Dedifferentiated amniotic fluid mesenchymal stem cell (primary cell): ENCODE measurements at regions not wholly inside any gene's neighbourhood (a gene's known extent, or its start where the extent isn't known, plus 50 kb on each side); places are given as distances from the start of the nearest gene placed in this dataset.
"Not testable (repeated sequence)": the region's sequence is repeated elsewhere in the genome, so short reads cannot be mapped to it uniquely, and the experiment has no call there.

ENCODE experiments used
- DNase-seq: peaks from one replicate; pipeline ENCODE4 v3.0.0-alpha.2; 2016; ENCODE audit errors: extremely low spot score

DNA sequence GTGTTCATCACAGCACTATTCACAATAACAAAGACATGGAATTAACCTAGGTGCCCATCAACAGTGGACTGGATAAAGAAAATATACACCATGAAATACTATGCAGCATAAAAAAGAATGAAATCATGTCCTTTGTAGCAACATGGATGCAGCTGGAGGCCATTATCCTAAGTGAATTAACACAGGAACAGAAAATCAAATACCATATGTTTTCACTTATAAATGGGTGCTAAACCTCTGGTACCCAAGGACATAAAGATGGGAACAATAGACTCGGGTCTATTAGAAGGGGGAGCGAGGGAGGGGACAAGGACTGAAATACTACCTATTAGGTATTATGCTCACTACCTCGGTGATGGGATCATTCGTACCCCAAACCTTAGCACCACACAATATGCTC lies 66.4 kb upstream of the PTPN13 start:
- DNase-seq = not testable (repeated sequence)

DNA sequence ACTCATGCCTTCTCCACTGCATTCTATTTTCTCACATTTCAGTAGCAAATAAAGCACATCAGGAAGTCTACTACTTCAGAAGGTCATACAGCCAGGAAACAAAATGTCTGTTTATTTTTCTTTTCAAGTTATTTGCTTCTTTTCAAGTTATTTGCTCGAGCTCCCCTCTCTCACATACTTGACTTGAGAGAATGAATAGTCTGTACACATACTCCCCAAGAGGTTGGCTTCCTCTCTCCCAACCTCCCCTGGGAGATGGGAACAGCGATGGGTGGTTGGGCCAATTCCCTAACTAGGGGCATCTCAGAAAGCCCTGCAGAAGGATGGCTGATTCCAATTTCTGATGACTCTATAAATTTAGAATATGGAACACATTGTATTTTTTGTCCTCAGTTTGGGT lies 64.7 kb upstream of the PTPN13 start:
- DNase-seq = no peak

DNA sequence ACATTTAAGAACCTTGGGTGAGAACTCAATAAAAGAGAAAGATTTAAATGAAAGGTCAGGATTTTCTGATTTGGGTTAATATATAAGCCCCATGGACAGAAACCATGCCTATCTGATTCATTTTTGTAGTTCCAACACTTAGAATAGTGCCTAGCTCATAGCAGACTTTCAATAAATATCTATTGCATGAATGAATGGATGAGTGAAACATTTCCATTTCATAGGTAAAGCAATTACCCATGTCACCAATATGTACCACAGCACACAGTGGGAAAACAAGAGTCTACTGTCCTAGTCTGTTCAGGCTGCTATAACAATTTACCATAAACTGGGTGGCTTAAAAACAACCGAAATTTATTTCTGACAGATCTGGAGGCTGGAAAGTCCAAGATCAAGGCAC lies 63.9 kb upstream of the PTPN13 start:
- DNase-seq = no peak

DNA sequence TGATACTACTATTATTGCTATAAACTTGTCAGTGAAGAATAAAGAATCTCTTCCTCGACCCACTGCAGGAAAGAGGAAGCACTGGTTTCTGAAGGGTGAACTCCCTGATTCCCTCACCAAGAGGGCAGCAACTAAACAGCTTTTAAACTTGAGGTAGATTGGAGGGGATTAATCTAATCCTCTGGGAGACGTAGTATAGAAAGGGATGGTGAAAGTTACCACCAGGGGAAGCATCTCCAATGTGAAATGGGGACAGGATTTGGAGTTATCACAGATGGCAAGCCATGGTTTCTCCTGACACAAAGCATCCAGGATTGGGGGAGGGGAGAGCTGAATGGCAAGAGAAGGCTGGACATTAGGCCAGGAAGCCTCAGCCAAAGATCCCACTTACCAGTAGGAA lies 62.7 kb upstream of the PTPN13 start:
- DNase-seq = no peak

DNA sequence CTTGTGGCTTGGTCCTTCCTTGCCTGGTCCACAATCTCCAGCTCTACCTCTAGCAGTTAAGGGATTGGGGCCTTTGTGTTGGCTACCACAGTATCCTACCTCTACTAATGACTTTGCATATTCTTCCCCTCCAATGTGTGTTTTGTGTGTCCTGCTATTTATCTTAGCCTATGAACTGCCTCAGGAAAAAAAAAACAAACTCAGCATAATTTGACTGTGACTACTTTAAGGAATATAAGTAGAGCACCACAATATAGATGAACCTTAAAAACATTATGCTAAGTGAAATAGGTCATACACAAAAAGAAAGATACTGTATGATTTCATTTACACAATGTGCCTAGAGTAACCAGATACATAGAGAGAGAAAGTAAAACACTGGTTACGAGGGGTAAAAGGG lies 61.3 kb upstream of the PTPN13 start:
- no peak for DNase-seq

DNA sequence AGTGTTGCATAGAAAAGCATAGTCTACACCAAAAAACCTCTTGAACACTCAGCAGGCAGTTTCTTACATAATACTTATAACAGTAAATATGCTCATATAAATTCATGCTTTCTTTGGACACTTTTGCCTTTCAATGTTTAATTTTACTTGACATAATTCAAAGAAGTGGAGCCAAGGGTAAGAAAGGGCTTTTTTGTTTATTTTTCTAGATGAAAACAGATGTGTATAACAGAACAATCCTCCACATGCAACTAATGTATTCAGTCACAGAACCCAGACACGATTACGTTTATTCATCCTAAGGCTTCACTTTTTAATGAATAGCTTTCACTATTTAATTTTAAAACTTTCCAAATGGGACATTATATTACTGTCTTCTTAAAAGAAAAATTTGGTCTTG lies 58.0 kb upstream of the PTPN13 start:
- no peak for DNase-seq

DNA sequence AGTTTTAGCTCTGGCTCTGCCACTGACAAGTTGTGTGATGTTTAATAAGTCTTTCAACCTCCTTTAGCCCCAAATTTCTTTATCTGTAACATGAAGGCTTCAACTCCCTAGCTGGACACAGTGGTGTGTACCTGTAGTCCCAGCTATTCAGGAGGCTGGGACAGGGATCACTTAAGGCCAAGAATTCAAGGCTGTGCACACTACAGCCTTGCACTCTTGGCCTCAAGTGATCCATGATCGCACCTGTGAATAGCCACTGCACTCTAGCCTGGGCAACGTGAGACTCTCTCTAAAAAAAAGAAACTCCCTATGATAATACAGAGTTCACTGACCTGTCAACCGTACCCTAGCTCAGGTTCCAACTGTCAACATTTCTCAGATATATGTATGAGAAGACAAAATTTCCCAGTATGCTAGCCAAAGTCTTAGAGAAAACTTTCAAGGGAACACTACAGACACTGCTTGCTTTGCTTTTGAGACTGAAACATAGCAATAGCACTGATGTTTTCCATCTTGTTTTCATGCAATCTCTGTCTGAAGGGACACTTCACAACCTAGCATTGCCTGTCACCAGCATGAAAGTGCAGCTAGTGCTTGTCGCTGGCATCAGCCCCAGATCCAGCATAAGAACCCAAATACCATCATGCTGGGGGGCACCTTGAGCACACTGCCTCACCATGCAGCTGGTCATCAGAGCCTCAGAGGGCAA lies 51.6 kb upstream of the PTPN13 start:
- DNase-seq = no peak

DNA sequence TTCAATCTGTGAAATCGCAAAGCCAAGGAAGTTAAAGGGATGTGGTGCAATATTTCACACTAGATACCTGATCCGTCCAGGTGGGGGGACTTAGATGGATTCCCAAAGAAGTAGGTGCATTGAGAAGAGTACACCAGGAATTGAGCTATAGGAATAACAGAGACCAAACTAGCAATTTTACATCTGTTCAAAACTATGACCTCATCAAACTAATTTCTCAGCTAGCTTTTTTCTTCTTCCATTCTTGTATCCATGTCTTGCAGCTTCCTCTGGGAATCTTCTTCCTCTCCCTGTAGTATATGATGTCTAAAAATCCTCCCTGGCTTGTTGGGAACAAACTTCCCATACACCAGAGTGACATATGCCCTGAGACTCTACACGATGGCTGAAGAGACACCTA lies 51.0 kb upstream of the PTPN13 start:
- DNase-seq = no peak

DNA sequence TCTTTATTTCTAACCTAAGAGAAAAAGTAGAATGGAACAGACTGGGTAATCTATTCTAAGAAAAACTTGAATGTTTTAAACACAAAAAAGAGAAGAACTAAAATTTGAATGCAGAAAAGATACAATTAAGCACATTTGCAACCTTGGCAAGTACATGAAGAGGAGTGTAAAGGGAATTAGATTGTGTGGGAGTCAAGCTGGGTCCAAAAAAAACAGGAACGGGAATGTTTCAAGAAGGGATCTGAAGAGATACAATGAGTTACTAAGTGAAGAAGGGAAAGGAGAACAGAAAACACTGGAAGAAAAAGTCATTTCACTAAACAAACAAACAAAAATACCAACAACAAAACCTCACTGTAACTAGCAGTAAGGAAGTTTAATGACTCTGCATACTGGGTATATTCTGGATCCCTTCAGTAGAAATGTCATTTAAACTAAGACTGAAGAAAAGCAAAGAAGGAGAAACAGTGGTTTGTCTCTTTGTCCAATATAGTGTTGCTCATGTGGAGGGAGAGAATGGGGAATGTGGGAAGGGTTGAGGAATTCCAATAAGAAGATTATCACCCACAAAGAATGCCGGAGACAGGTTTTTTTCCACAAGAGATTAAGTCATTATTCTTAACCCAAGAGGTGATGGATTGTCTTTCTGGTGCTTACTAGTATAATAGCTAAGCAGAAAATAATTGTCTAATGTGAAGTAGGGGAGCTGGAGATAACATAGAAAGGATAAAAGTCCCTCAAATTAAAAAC lies 50.4 kb upstream of the PTPN13 start:
- no peak for DNase-seq

DNA sequence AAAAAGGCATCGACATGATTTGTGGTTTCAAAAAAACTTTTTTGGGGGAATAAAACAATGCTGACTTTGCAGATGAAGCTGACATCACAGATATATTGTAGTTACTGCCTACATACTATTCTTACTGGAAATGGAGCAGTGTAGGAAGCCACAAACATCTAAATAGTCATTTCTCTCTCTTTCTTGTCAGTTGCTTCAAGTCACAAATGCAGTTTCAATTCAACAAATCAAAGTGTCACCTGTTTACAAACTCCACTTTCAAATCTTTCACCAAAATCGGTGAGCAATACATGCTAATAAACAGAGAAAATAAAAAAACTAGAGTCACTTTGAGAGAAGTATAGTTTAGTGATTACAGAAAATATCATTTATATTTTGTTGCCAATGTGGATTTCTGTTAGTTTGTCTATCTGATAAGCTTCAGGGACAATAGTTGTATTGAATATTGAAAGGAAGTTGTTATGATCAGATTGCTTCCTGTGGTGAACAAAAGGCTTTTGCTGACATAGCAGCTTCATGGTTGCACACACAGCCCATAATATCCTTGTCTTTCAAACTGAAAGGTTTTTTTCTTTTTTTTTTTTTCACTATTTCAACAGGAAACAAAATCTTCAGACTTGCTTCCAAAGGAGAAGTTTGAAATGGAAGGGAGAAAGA lies 49.7 kb upstream of the PTPN13 start:
- no peak for DNase-seq
